H9 (cell line): ENCODE measurements at regions not wholly inside any gene's neighbourhood (a gene's known extent, or its start where the extent isn't known, plus 50 kb on each side); places are given as distances from the start of the nearest gene placed in this dataset.
"Not testable (repeated sequence)": the region's sequence is repeated elsewhere in the genome, so short reads cannot be mapped to it uniquely, and the experiment has no call there.

Source experiments
- DNase-seq: peaks from one replicate; pipeline ENCODE4 v3.0.0-alpha.2; 2017
- H2AFZ ChIP-seq: one replicate; pipeline ENCODE4 v1.6.1; 2013; ENCODE audit warnings: mild to moderate bottlenecking, low read length, control low read depth, moderate library complexity
- H2AK5ac ChIP-seq: 2 replicates; pipeline ENCODE4 v1.6.1; 2013; ENCODE audit warnings: low read length, control low read depth, mixed read lengths; ENCODE audit not compliant: insufficient read length
- H2BK120ac ChIP-seq: one replicate; pipeline ENCODE4 v1.6.1; 2013; ENCODE audit warnings: low read depth, mild to moderate bottlenecking, low read length, control low read depth, inconsistent platforms; ENCODE audit not compliant: poor library complexity, severe bottlenecking
- H2BK12ac ChIP-seq: 2 replicates; pipeline ENCODE4 v1.6.1; 2013; ENCODE audit warnings: low read length, control low read depth, mixed read lengths, low read depth; ENCODE audit not compliant: insufficient read length
- H2BK15ac ChIP-seq: 2 replicates; pipeline ENCODE4 v1.6.1; 2013; ENCODE audit warnings: low read depth, low read length, control low read depth
- H2BK20ac ChIP-seq: one replicate; pipeline ENCODE4 v1.6.1; 2013; ENCODE audit warnings: low read depth, mild to moderate bottlenecking, low read length, control low read depth, inconsistent platforms; ENCODE audit not compliant: poor library complexity, severe bottlenecking
- H2BK5ac ChIP-seq: 2 replicates; pipeline ENCODE4 v1.6.1; 2013; ENCODE audit warnings: low read length, control low read depth, mixed read lengths; ENCODE audit not compliant: insufficient read length
- H3K14ac ChIP-seq: 2 replicates; pipeline ENCODE4 v1.6.1; 2013; ENCODE audit warnings: low read length, control low read depth; ENCODE audit not compliant: insufficient read depth
- H3K18ac ChIP-seq: 2 replicates; pipeline ENCODE4 v1.6.1; 2013; ENCODE audit warnings: low read depth, mild to moderate bottlenecking, mixed read lengths, low read length, control low read depth; ENCODE audit not compliant: insufficient read length
- H3K23ac ChIP-seq: 2 replicates; pipeline ENCODE4 v1.6.1; 2013; ENCODE audit warnings: low read length, control low read depth, mixed read lengths, low read depth; ENCODE audit not compliant: insufficient read length
- H3K23me2 ChIP-seq: 2 replicates; pipeline ENCODE4 v1.6.1; 2013; ENCODE audit warnings: low read depth, mild to moderate bottlenecking, mixed read lengths, low read length, control low read depth; ENCODE audit not compliant: insufficient read length, poor library complexity, severe bottlenecking
- H3K27ac ChIP-seq: 2 replicates; pipeline ENCODE4 v1.5.1; 2013; ENCODE audit warnings: low read length, control low read depth, mixed read lengths, low read depth; ENCODE audit not compliant: insufficient read length
- H3K27me3 ChIP-seq: 2 replicates; pipeline ENCODE4 v1.6.1; 2013; ENCODE audit warnings: low read length, control low read depth, inconsistent platforms; ENCODE audit not compliant: insufficient read depth
- H3K4ac ChIP-seq: 2 replicates; pipeline ENCODE4 v1.6.1; 2013; ENCODE audit warnings: low read depth, mild to moderate bottlenecking, control low read depth, inconsistent platforms, low read length, moderate library complexity
- H3K4me1 ChIP-seq: 2 replicates; pipeline ENCODE4 v1.6.1; 2013; ENCODE audit warnings: low read length, control low read depth, inconsistent platforms; ENCODE audit not compliant: insufficient read depth
- H3K4me2 ChIP-seq: 2 replicates; pipeline ENCODE4 v1.6.1; 2013; ENCODE audit warnings: low read length, control low read depth, mixed read lengths; ENCODE audit not compliant: insufficient read length, insufficient read depth
- H3K56ac ChIP-seq: 2 replicates; pipeline ENCODE4 v1.6.1; 2013; ENCODE audit warnings: low read depth, mild to moderate bottlenecking, mixed read lengths, low read length, control low read depth; ENCODE audit not compliant: insufficient read length
- H3K79me1 ChIP-seq: 2 replicates; pipeline ENCODE4 v1.6.1; 2013; ENCODE audit warnings: low read depth, mild to moderate bottlenecking, moderate library complexity, low read length, control low read depth, inconsistent platforms; ENCODE audit not compliant: insufficient read depth, poor library complexity, severe bottlenecking
- H3K79me2 ChIP-seq: 2 replicates; pipeline ENCODE4 v1.6.1; 2013; ENCODE audit warnings: low read length, control low read depth, inconsistent platforms; ENCODE audit not compliant: insufficient read depth
- H3K9ac ChIP-seq: 2 replicates; pipeline ENCODE4 v1.6.1; 2013; ENCODE audit warnings: low read length, control low read depth, mixed read lengths; ENCODE audit not compliant: insufficient read length; ENCODE audit errors: extremely low read depth
- H3K9me3 ChIP-seq: one replicate; pipeline ENCODE4 v1.6.1; 2013; ENCODE audit warnings: low read depth, low read length, inconsistent platforms; ENCODE audit not compliant: control insufficient read depth
- H3T11ph ChIP-seq: one replicate; pipeline ENCODE4 v1.6.1; 2013; ENCODE audit warnings: mild to moderate bottlenecking, low read length, control low read depth, inconsistent platforms
- H4K20me1 ChIP-seq: one replicate; pipeline ENCODE4 v1.6.1; 2013; ENCODE audit not compliant: control insufficient read depth, insufficient read length, insufficient read depth
- H4K5ac ChIP-seq: 2 replicates; pipeline ENCODE4 v1.6.1; 2013; ENCODE audit warnings: low read depth, mild to moderate bottlenecking, mixed read lengths, low read length, control low read depth; ENCODE audit not compliant: insufficient read length
- H4K8ac ChIP-seq: replicated peaks from 2 replicates; pipeline ENCODE4 v1.6.1; 2013; ENCODE audit warnings: low read length, control low read depth, mixed read lengths, low read depth; ENCODE audit not compliant: insufficient read length
- H4K91ac ChIP-seq: 2 replicates; pipeline ENCODE4 v1.6.1; 2013; ENCODE audit warnings: low read depth, mild to moderate bottlenecking, moderate library complexity, mixed read lengths, low read length, control low read depth; ENCODE audit not compliant: insufficient read length
- H3K27ac Mint-ChIP-seq, 3 experiments: 2 replicates in 2 of 3; 3 replicates in 1 of 3; pipeline ENCODE4 v1.8.0; 2020 to 2021; ENCODE audit warnings: mixed read lengths in 3 of 3, mild to moderate bottlenecking in 1 of 3, moderate library complexity in 1 of 3
- H3K27me3 Mint-ChIP-seq: 2 replicates; pipeline ENCODE4 v1.8.0; 2021; ENCODE audit warnings: low read depth, mild to moderate bottlenecking, moderate library complexity, mixed read lengths
- H3K36me3 Mint-ChIP-seq, 3 experiments: 2 replicates in 2 of 3; 3 replicates in 1 of 3; pipeline ENCODE4 v1.8.0; 2020 to 2021; ENCODE audit warnings: low read depth in 3 of 3, mixed read lengths in 3 of 3; ENCODE audit not compliant: insufficient read depth in 1 of 3
- H3K4me1 Mint-ChIP-seq, 2 experiments: 2 replicates each; pipeline ENCODE4 v1.8.0; 2020; ENCODE audit warnings: mixed read lengths in 2 of 2
- H3K4me3 Mint-ChIP-seq, 2 experiments: 2 replicates in 1 of 2; 3 replicates in 1 of 2; pipeline ENCODE4 v1.8.0; 2020 to 2021; ENCODE audit warnings: mild to moderate bottlenecking in 2 of 2, mixed read lengths in 2 of 2, moderate library complexity in 1 of 2
- H3K9me3 Mint-ChIP-seq, 2 experiments: 2 replicates in 1 of 2; 3 replicates in 1 of 2; pipeline ENCODE4 v1.8.0; 2020; ENCODE audit warnings: mild to moderate bottlenecking in 2 of 2, mixed read lengths in 2 of 2, moderate library complexity in 1 of 2
- WGBS: extraction: QIAGEN DNeasy Blood & Tissue Kit; methylation state at CpG from one replicate; pipeline ENCODE4 v1.1.7; 2013; ENCODE audit warnings: missing lambda C conversion rate, low lambda C conversion rate, mixed read lengths; ENCODE audit not compliant: insufficient read length; ENCODE audit errors: extremely low coverage; 5-methylcytosine and 5-hydroxymethylcytosine counted together
- TF ChIP-seq, protein P1 (sequence below): fragments of 200-600 bp; sonication (generic); conservative IDR thresholded peaks from 3 replicates; pipeline ENCODE4 v1.8.0; 2021; ENCODE audit warnings: antibody characterized with exemption, mild to moderate bottlenecking

DNA sequence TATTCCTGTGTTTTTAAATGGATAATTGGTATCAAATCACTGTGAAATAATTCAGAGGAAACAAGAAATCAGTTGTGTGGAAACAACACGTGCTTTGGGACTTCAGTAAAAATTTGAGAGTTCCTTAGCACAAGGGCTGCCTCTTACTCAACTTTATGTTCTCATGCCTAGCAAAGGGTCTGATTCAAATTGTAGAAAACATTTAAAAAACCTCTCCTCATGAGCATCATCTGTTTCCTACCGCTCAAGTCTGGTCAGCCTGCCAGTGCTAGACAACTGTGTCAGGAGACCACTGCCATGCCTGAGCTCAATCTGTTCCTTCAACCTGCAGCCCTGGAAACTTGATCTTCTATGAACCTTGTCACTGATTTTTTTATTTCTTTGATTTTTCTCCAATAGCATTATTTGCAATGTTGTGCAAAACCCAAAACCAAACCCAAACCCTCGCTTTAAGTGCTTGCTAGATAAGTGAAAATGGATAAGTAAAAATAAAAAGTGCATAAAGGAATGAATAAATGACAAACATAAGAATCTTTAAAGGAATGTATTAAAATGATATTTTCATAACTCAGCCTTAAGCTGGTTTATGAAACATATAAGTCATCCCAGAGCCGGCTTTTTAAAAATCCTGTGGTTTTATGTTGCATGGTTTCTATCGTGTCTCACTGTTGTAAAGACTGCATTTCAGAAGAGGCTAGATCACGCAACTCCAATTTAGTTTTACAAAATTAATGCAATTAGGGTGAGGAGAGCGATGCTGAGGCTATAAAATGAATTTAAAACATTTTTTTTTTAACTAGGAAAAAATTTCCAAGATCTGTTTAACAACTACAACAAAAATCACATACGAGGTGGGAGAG lies 361.2 kb upstream of the PDE3A start:
- Histone ChIP-seq H3K79me2 (no peaks in the 10 kb centered on the region), H2BK12ac (no peak overlapping the region), H3K27me3 (no peaks in the 10 kb centered on the region), H3K9me3 (no peaks in the 10 kb centered on the region), H3K27ac (no peak overlapping the region), H2BK15ac (no peak overlapping the region), H3K18ac (no peak overlapping the region), H3K9ac (no peak overlapping the region), H3K14ac (no peak overlapping the region), H3K4me1 (no peaks in the 10 kb centered on the region), H4K8ac (no peak overlapping the region), H2BK5ac (no peak overlapping the region), H3T11ph (no peak overlapping the region), H4K20me1 (no peaks in the 10 kb centered on the region), H2BK120ac (no peak overlapping the region), H3K4ac (no peak overlapping the region), H2AK5ac (no peak overlapping the region), H3K4me2 (no peak overlapping the region), H3K56ac (no peak overlapping the region), H2AFZ (no peak overlapping the region), H4K5ac (no peak overlapping the region), H4K91ac (no peak overlapping the region), H3K79me1 (no peaks in the 10 kb centered on the region), H3K23me2 (no peaks in the 10 kb centered on the region), H2BK20ac (no peak overlapping the region), H3K23ac (no peak overlapping the region)
- no CpG with 5 or more reads among the region's 8 CpGs for WGBS
- H3K4me1 Mint-ChIP-seq = no peaks in the 10 kb centered on the region
- H3K4me3 Mint-ChIP-seq = no peak overlapping the region
- H3K27ac Mint-ChIP-seq = no peak overlapping the region; a peak in 1 of 7 replicates
- H3K9me3 Mint-ChIP-seq = peaks cover 7 to 10% of the 10 kb centered on the region in 2 experiments; a peak in 4 of 5 replicates
- H3K36me3 Mint-ChIP-seq = peaks cover 4 to 15% (median 9%) of the 10 kb centered on the region in 3 experiments; a peak in 6 of 7 replicates
- no peak for DNase-seq
- TF ChIP-seq, protein P1, sequence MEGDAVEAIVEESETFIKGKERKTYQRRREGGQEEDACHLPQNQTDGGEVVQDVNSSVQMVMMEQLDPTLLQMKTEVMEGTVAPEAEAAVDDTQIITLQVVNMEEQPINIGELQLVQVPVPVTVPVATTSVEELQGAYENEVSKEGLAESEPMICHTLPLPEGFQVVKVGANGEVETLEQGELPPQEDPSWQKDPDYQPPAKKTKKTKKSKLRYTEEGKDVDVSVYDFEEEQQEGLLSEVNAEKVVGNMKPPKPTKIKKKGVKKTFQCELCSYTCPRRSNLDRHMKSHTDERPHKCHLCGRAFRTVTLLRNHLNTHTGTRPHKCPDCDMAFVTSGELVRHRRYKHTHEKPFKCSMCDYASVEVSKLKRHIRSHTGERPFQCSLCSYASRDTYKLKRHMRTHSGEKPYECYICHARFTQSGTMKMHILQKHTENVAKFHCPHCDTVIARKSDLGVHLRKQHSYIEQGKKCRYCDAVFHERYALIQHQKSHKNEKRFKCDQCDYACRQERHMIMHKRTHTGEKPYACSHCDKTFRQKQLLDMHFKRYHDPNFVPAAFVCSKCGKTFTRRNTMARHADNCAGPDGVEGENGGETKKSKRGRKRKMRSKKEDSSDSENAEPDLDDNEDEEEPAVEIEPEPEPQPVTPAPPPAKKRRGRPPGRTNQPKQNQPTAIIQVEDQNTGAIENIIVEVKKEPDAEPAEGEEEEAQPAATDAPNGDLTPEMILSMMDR = no peak
- H3K27me3 Mint-ChIP-seq = no peaks in the 10 kb centered on the region

DNA sequence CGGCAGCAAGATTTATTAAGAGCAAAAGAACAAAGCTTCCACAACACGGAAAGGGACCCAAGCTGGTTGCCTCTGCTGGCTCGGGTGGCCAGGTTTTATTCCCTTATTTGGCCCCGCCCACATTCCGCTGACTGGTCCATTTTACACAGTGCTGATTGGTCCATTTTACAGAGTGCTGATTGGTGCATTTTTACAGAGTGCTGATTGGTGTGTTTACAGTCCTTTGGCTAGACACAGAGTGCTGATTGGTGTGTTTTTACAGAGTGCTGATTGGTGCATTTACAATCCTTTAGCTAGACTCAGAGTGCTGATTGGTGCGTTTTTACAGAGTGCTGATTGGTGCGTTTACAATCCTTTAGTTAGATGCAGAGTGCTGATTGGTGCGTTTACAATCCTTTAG lies 358.4 kb upstream of the PDE3A start:
- not testable (repeated sequence) for H3K79me2 ChIP-seq, H3K4me1 ChIP-seq, H2BK15ac ChIP-seq, H2BK12ac ChIP-seq, DNase-seq, H3T11ph ChIP-seq, H3K27ac Mint-ChIP-seq, H4K91ac ChIP-seq, H3K4ac ChIP-seq, H3K18ac ChIP-seq, H3K14ac ChIP-seq, H3K23me2 ChIP-seq, H3K23ac ChIP-seq, H2BK120ac ChIP-seq, H3K27me3 Mint-ChIP-seq, H3K4me2 ChIP-seq, H3K56ac ChIP-seq, H2BK5ac ChIP-seq, H3K4me3 Mint-ChIP-seq, H3K4me1 Mint-ChIP-seq, H3K9ac ChIP-seq, H2AK5ac ChIP-seq, H4K5ac ChIP-seq, H4K20me1 ChIP-seq, H2AFZ ChIP-seq, H3K27me3 ChIP-seq, H2BK20ac ChIP-seq, H3K27ac ChIP-seq, H3K79me1 ChIP-seq, H3K9me3 ChIP-seq, H4K8ac ChIP-seq
- Mint-ChIP-seq H3K9me3 (peaks cover 7 to 10% of the 10 kb centered on the region in 2 experiments; a peak in 4 of 5 replicates), H3K36me3 (peaks cover 4 to 15% (median 9%) of the 10 kb centered on the region in 3 experiments; a peak in 6 of 7 replicates)
- WGBS = no CpG with 5 or more reads among the region's 8 CpGs
